Sigmoid colon (tissue), 3 donors: ENCODE measurements at regions not wholly inside any gene's neighbourhood (a gene's known extent, or its start where the extent isn't known, plus 50 kb on each side); places are given as distances from the start of the nearest gene placed in this dataset.

Experiments
- CTCF ChIP-seq, 4 experiments: fragments of 450-650 bp in 3 of 4; fragments of 200-600 bp in 1 of 4; IDR thresholded peaks; one replicate each; pipeline ENCODE4 v1.5.1; 2016 to 2019; ENCODE audit warnings: antibody characterized with exemption in 4 of 4, mild to moderate bottlenecking in 3 of 4, moderate library complexity in 2 of 4
- POLR2A ChIP-seq, 2 donors: fragments of 450-650 bp; IDR thresholded peaks; one replicate each; pipeline ENCODE4 v1.6.1; 2016; ENCODE audit warnings: antibody characterized with exemption in 2 of 2, mild to moderate bottlenecking in 2 of 2, moderate library complexity in 2 of 2

- no peak for TF ChIP-seq CTCF (IDR thresholded peaks at IDR 0.05)
- no peak for TF ChIP-seq POLR2A (IDR thresholded peaks at IDR 0.05)
Measured at GRCh38 chr4:95985051-95985450, 145.2 kb downstream of the PDHA2 start.
